ENCODE measurements at regions not wholly inside any gene's neighbourhood (a gene's known extent, or its start where the extent isn't known, plus 50 kb on each side); places are given as distances from the start of the nearest gene placed in this dataset.

DNA sequence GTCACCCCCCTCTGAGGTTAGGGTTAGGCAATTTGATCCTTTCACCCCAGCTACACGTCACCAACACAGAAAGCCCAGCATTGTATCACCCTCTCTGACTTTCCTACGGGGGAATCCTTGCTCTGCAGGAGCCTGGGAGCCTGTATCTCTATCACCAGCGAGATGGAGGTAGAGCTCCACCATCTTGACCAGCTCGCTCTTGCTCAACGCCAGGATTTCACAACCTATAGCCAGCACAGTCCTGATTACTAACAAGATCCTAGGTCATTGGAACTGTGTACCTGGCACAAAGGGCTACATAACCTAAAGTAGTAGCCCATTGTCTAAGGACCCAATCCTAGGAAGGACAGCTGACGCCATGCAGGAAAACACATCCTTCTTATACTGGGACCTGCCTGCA, 66.1 kb downstream of the DMRTA2 start:
- Histone ChIP-seq H3K9me3 (replicated peaks; ENCODE audit: control insufficient read depth, insufficient read depth, low read depth, low read length) (no peaks in the 10 kb centered on the region), H3K27me3 (ENCODE audit: control insufficient read depth in 2 of 2, insufficient read depth in 2 of 2, low read length in 2 of 2) (peaks cover 0 to 23% of the 10 kb centered on the region in 2 experiments; a peak in 2 of 5 replicates), H3K36me3 (ENCODE audit: control insufficient read depth, insufficient read depth, low read length) (no peaks in the 10 kb centered on the region), H4K20me1 (replicated peaks; ENCODE audit: control insufficient read depth, insufficient read depth, low read length) (no peaks in the 10 kb centered on the region), H3K27ac (ENCODE audit: extremely low read depth, low read depth, low read length) (no peak overlapping the region), H3K4me2 (ENCODE audit: insufficient read depth, low read length) (no peak overlapping the region), H3K9me1 (ENCODE audit: control insufficient read depth, insufficient read depth, low read length) (no peaks in the 10 kb centered on the region), H3K4me3 (no peak overlapping the region), H3K79me2 (ENCODE audit: control insufficient read depth, insufficient read depth, low read length) (no peaks in the 10 kb centered on the region), H2AFZ (ENCODE audit: low read depth, low read length) (no peak overlapping the region), H3K4me1 (replicated peaks in 1 of 2; ENCODE audit: control insufficient read depth in 2 of 2, insufficient read depth in 2 of 2, low read length in 2 of 2) (peaks cover 0 to 5% of the 10 kb centered on the region in 2 experiments; a peak in 1 of 5 replicates), H3K9ac (ENCODE audit: insufficient read depth in 1 of 2, low read depth in 2 of 2, low read length in 2 of 2) (no peak overlapping the region)
- ATAC-seq (peak; percentile 43; the same call in 2 of the 3 replicates), DNase-seq (ENCODE audit: extremely low read depth in 1 of 4, low spot score in 3 of 4) (no peak), FAIRE-seq (no peak)
- TF ChIP-seq, protein P1, sequence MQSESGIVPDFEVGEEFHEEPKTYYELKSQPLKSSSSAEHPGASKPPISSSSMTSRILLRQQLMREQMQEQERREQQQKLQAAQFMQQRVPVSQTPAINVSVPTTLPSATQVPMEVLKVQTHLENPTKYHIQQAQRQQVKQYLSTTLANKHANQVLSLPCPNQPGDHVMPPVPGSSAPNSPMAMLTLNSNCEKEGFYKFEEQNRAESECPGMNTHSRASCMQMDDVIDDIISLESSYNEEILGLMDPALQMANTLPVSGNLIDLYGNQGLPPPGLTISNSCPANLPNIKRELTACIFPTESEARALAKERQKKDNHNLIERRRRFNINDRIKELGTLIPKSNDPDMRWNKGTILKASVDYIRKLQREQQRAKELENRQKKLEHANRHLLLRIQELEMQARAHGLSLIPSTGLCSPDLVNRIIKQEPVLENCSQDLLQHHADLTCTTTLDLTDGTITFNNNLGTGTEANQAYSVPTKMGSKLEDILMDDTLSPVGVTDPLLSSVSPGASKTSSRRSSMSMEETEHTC (IDR thresholded peaks at IDR 0.05): no peak
- no peak for TF ChIP-seq GABPA (tag; conservative IDR thresholded peaks at IDR 0.05; ENCODE audit: low read depth)
- TF ChIP-seq CEBPB (tag; IDR thresholded peaks at IDR 0.05): peak; percentile 78
- TF ChIP-seq POLR2A (conservative IDR thresholded peaks at IDR 0.05): no peak
- WGBS (ENCODE audit: insufficient coverage, low coverage, missing lambda C conversion rate): 0% methylated on average over 6 of the region's 6 CpGs
- in situ Hi-C loops (cut with MboI): loop anchor here (25.0 kb wide), 1 partner anchor 705 kb away; no protein-coding TSS in a partner anchor
- CTCF ChIA-PET (ENCODE audit: low intra/inter-chr PET ratio): no interaction called here
- POLR2A ChIA-PET: interaction anchor here (0.5 kb wide), 1 partner anchor 40 kb away, joined by 3 read pairs; no protein-coding TSS in a partner anchor
- no TSS peak for BruUV-seq (replicated peaks)
- intact Hi-C loops (cut with micrococcal nuclease): no loop called here

DNA sequence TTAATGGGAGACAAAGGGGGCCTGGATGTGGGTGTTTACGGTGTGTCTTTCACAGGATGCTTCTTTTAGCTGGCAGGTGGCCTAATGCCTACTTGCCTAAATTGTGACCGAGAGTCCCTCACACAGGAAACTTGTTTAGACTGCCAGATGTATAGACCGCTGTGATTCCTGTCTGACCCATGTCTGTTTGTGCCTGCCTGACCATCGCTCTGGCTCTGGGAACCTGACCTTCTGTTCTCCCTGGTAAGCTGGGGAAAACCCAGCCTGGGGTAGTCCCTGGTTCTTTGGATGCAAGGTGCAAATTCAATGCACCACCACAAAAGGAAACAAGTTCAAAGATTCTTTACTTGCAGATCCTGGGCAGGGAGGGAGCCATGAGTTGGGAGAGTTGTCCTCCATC, 68.4 kb downstream of the DMRTA2 start:
- Histone ChIP-seq H3K27ac (ENCODE audit: extremely low read depth, low read depth, low read length) (no peak overlapping the region), H3K79me2 (ENCODE audit: control insufficient read depth, insufficient read depth, low read length) (no peaks in the 10 kb centered on the region), H3K4me3 (no peak overlapping the region), H3K4me2 (ENCODE audit: insufficient read depth, low read length) (no peak overlapping the region), H3K9ac (ENCODE audit: insufficient read depth in 1 of 2, low read depth in 2 of 2, low read length in 2 of 2) (no peak overlapping the region), H3K36me3 (ENCODE audit: control insufficient read depth, insufficient read depth, low read length) (no peaks in the 10 kb centered on the region), H2AFZ (ENCODE audit: low read depth, low read length) (no peak overlapping the region), H3K9me1 (ENCODE audit: control insufficient read depth, insufficient read depth, low read length) (no peaks in the 10 kb centered on the region), H3K27me3 (ENCODE audit: control insufficient read depth in 2 of 2, insufficient read depth in 2 of 2, low read length in 2 of 2) (peaks cover 0 to 28% of the 10 kb centered on the region in 2 experiments; a peak in 2 of 5 replicates), H3K4me1 (replicated peaks in 1 of 2; ENCODE audit: control insufficient read depth in 2 of 2, insufficient read depth in 2 of 2, low read length in 2 of 2) (peaks cover 0 to 5% of the 10 kb centered on the region in 2 experiments; a peak in 1 of 5 replicates), H4K20me1 (replicated peaks; ENCODE audit: control insufficient read depth, insufficient read depth, low read length) (no peaks in the 10 kb centered on the region), H3K9me3 (replicated peaks; ENCODE audit: control insufficient read depth, insufficient read depth, low read depth, low read length) (no peaks in the 10 kb centered on the region)
- ChIA-PET CTCF (ENCODE audit: low intra/inter-chr PET ratio) (no interaction called here), POLR2A (no interaction called here)
- no peak for DNase-seq (ENCODE audit: extremely low read depth in 1 of 4, low spot score in 3 of 4)
- WGBS (ENCODE audit: insufficient coverage, low coverage, missing lambda C conversion rate): 1% methylated on average over 4 of the region's 4 CpGs
- TF ChIP-seq ZNF780A (CRISPR knock-in tag; IDR thresholded peaks at IDR 0.05): no peak
- no TSS peak for BruUV-seq (replicated peaks)
- ATAC-seq: no peak
- intact Hi-C loops (cut with micrococcal nuclease): no loop called here
- in situ Hi-C loops (cut with MboI): loop anchor here (25.0 kb wide), 1 partner anchor 707 kb away; no protein-coding TSS in a partner anchor
- FAIRE-seq: no peak
